Hepatic stellate cell (primary cell): ENCODE measurements at regions not wholly inside any gene's neighbourhood (a gene's known extent, or its start where the extent isn't known, plus 50 kb on each side); places are given as distances from the start of the nearest gene placed in this dataset.

ENCODE experiments used
- DNase-seq: peaks from one replicate; pipeline ENCODE4 v3.0.0; 2011; ENCODE audit warnings: low spot score

GRCh38 chr9:16133032-16133431, 580.2 kb downstream of the CCDC171 start:
- DNase-seq: no peak

- peak; percentile 59 for DNase-seq
Observed at GRCh38 chr9:16133556-16134227, 580.8 kb downstream of the CCDC171 start.

GRCh38 chr9:16134351-16134750, 581.5 kb downstream of the CCDC171 start:
- no peak for DNase-seq

DNA sequence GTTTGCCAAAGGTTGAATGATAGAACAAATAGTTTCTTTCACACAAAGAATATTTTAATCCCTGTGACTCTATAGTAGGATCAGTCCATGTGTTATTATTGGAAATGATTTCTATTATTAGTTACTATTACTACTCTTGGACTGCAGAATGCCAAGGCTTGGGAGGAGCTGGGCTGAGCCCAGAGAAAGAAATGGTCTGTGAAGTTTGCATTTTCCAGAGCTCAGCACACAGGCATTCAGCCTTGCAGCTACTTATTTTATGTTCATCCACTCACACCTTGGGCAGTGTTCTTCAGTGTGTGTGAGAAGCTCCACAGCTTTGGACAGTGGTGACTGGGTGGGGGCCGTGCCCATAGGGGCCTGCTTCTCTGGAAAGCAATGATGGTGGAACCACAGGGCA, 583.1 kb downstream of the CCDC171 start:
- no peak for DNase-seq

DNA sequence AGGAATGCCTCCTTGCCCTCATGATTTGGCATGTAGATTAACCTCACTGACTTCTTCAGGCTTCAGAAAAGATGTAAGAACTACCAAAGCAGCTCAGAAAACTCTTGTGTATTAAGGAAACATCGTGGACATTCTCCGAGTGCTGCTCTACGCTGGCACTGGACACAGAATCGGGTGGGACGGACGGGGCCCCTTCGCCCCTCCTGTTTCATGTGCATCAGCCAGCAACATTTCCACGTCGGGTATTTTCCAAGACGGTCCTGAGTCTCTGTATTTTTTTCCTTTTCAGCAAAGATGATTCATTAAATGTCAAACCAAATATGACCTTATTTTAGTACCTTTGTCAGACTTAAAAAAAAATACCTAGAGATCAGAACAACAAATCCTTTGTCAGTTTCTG, 583.6 kb downstream of the CCDC171 start:
- DNase-seq: no peak

- DNase-seq: no peak
Observed at GRCh38 chr9:16136961-16137360, 584.1 kb downstream of the CCDC171 start.

- DNase-seq: peak; percentile 41
Observed at GRCh38 chr9:16138561-16139491, 586.0 kb downstream of the CCDC171 start.

DNA sequence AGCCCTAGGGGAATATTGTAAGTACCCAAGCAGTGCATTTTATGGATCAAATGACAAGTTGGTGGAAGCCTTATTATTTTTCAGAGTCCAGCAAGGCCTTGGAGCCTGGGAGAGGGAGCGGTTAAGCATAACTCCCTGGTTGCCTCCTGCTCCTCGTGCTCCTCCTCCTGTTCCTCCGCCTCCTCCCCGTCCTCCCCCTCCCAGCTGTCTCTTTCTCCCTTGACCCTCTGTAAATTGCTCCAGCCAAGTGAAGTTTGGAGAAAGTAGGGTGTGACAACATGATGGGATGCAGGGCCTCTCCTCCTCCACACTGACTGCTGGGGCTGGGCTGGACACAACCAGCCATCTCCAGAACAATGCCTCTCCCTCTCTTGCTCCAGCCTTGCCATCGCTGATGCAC, 586.9 kb downstream of the CCDC171 start:
- no peak for DNase-seq

- DNase-seq: no peak
Observed at GRCh38 chr9:16143310-16143709, 590.5 kb downstream of the CCDC171 start.

DNA sequence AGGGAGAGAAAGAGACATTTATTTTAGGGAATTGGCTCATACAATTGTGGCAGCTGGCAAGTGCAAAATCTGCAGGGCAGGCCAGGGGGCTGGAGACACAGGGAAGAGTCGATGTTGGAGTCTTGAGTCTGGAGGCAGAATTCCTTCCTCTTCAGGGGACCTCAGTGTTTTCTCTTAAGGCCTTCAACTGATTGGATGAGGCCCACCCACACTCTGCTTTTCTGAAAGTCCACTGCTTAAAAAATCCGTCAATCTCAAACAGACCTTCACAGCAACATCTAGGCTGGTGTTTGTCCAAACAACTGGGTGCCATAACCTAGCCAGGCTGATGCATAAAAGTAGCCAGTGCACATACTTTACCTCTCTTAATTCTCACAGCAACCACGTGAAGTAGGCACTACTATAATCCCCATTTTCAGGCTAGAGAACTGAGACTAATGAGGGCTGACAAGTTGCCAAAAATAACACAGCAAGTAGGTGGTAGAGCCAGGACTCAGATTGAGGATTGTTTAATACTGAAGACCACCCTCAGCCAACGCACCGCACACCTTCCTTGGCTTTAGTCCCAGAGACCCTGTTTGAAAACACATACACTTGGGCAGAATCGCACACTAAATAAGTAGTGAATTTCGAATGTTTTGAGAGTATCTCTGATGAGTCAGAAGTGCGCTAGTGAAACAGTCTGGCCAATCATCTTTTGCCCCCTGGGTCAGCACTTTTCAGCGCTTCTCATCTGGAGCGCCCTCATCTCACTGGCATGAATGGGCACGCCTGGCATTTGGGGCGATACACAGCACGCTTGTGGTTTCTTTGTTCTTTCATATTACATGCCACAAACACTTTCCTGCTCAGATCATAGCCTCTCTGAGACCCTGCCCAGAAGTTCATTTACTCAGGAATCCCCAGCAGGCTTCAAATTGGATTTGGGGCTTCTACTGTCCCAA, 591.4 kb downstream of the CCDC171 start:
- no peak for DNase-seq

- no peak for DNase-seq
Observed at GRCh38 chr9:16145196-16145950, 592.5 kb downstream of the CCDC171 start.

- no peak for DNase-seq
Observed at GRCh38 chr9:16147726-16148125, 594.9 kb downstream of the CCDC171 start.

GRCh38 chr9:16150501-16150900, 597.7 kb downstream of the CCDC171 start:
- peak; percentile 29 for DNase-seq

DNA sequence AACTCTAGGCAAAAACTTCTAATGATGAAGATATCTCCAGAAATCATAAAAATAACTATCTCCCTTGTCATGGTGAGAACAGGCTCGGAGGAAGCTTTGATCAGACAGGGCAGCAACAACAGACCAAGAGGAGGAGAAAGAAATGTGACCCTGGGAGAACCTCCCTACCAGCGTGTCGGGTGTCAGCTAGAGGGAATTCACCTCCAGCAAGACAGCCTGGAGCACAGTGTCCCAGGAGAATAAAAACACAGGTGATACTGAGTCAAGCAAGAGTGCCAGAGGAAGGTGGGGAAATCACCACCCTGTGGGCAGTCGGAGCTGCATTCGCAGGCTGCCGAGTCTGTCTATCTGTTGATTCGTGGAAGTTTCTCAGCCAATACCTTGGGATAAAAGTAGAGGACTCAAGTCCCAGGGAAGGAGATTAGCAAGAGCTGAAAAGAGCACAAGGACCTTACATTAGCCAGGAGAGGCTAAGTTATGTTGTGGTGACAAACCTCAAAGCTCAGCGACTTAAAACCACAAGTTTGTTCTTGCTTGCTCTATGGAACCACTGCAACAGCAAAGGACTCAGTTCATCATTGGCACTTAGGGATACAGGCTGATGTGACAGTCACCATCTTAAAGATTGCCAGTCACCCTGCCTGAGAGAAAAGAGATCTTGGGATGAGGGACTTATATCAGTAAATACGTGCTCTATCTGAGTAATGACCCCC, 598.3 kb downstream of the CCDC171 start:
- no peak for DNase-seq

GRCh38 chr9:16152276-16153101, 599.6 kb downstream of the CCDC171 start:
- DNase-seq: no peak

- no peak for DNase-seq
Observed at GRCh38 chr9:16153221-16153620, 600.4 kb downstream of the CCDC171 start.

- no peak for DNase-seq
Observed at GRCh38 chr9:16153741-16154140, 600.9 kb downstream of the CCDC171 start.

GRCh38 chr9:16154521-16155078, 601.8 kb downstream of the CCDC171 start:
- DNase-seq: peak; percentile 21

GRCh38 chr9:16155878-16156277, 603.0 kb downstream of the CCDC171 start:
- DNase-seq: no peak

GRCh38 chr9:16157216-16157615, 604.4 kb downstream of the CCDC171 start:
- DNase-seq: no peak
